ENCODE measurements at regions not wholly inside any gene's neighbourhood (a gene's known extent, or its start where the extent isn't known, plus 50 kb on each side); places are given as distances from the start of the nearest gene placed in this dataset.

DNA sequence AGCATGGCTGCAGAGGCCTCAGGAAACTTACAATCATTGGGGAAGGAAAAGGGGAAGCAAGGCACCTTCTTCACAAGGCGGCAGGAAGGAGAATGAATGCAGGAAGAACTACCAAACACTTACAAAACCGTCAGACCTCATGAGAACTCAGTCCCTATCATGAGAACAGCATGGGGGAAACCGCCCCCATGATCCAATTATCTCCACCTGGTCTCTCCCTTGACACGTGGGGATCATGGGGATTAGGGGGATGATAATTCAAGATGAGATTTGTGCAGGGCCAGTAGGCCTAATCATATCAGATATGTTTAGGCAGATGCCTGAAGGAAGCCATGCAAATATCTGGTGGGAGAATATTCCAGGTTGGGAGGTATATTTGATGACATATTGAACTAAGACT, 1176.4 kb upstream of the CDH18 start:
- ATAC-seq (ENCODE audit: insufficient number of reproducible peaks, low FRiP score, low read depth), result no peak
- no peak overlapping the region for H3K4me3 ChIP-seq
- H3K36me3 ChIP-seq, result no peaks in the 10 kb centered on the region
- no peak for TF ChIP-seq CTCF (IDR thresholded peaks at IDR 0.05)
- no peaks in the 10 kb centered on the region for H3K27me3 ChIP-seq (replicated peaks; ENCODE audit: insufficient read depth)
- no peak for DNase-seq (ENCODE audit: low spot score)
- H3K27ac ChIP-seq, result no peak overlapping the region
- H3K4me1 ChIP-seq (ENCODE audit: control insufficient read depth in 1 of 2, low read depth in 2 of 2), result no peaks in the 10 kb centered on the region
- no peaks in the 10 kb centered on the region for H3K9me3 ChIP-seq

DNA sequence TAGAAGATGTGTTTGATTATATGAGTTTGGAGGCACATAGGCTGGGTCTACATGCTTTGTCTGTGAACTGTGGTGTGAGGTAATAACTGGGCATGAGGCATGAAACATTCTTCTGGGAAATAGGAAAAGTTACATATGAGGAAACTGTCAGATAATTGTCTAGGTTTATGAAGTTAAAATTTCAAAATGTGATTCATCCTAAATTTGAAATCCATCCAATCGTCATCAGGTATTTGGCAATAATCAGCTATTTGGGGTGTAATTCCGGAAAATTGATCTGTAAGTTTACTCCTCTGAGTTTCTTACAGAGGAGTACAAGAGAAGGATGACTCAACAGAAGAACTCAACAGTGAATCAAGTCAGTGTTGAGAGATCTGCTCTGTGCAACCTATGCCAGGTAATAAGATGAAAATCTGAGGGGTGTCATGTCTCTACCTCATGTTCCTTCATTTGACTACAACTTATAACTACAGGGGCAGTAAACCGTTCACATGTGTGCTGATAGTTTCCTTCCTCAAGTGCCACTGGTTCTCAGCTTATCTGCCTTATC, 1171.6 kb upstream of the CDH18 start:
- no peaks in the 10 kb centered on the region for H3K36me3 ChIP-seq
- no peak for TF ChIP-seq CTCF (IDR thresholded peaks at IDR 0.05)
- no peaks in the 10 kb centered on the region for H3K27me3 ChIP-seq (replicated peaks; ENCODE audit: insufficient read depth)
- DNase-seq (ENCODE audit: low spot score) (no peak), ATAC-seq (ENCODE audit: insufficient number of reproducible peaks, low FRiP score, low read depth) (no peak)
- H3K27ac ChIP-seq, result no peak overlapping the region
- no peak overlapping the region for H3K4me3 ChIP-seq
- no peaks in the 10 kb centered on the region for H3K4me1 ChIP-seq (ENCODE audit: control insufficient read depth in 1 of 2, low read depth in 2 of 2)
- H3K9me3 ChIP-seq, result no peaks in the 10 kb centered on the region

GRCh38 chr5:21154526-21154925, 1166.5 kb upstream of the CDH18 start:
- Histone ChIP-seq H3K27me3 (replicated peaks; ENCODE audit: insufficient read depth) (no peaks in the 10 kb centered on the region), H3K4me3 (no peak overlapping the region), H3K36me3 (no peaks in the 10 kb centered on the region), H3K9me3 (no peaks in the 10 kb centered on the region), H3K27ac (no peak overlapping the region), H3K4me1 (ENCODE audit: control insufficient read depth in 1 of 2, low read depth in 2 of 2) (no peaks in the 10 kb centered on the region)
- DNase-seq (ENCODE audit: low spot score), result no peak
- no peak for TF ChIP-seq CTCF (IDR thresholded peaks at IDR 0.05)
- no peak for ATAC-seq (ENCODE audit: insufficient number of reproducible peaks, low FRiP score, low read depth)

GRCh38 chr5:21152611-21153010, 1164.6 kb upstream of the CDH18 start:
- DNase-seq (ENCODE audit: low spot score) (no peak), ATAC-seq (ENCODE audit: insufficient number of reproducible peaks, low FRiP score, low read depth) (no peak)
- H3K27ac ChIP-seq, result no peak overlapping the region
- H3K36me3 ChIP-seq, result no peaks in the 10 kb centered on the region
- TF ChIP-seq CTCF (IDR thresholded peaks at IDR 0.05), result no peak
- H3K4me3 ChIP-seq, result no peak overlapping the region
- H3K9me3 ChIP-seq, result no peaks in the 10 kb centered on the region
- no peaks in the 10 kb centered on the region for H3K4me1 ChIP-seq (ENCODE audit: control insufficient read depth in 1 of 2, low read depth in 2 of 2)
- no peaks in the 10 kb centered on the region for H3K27me3 ChIP-seq (replicated peaks; ENCODE audit: insufficient read depth)

- Histone ChIP-seq H3K36me3 (no peaks in the 10 kb centered on the region), H3K27ac (no peak overlapping the region), H3K4me3 (no peak overlapping the region), H3K27me3 (replicated peaks; ENCODE audit: insufficient read depth) (no peaks in the 10 kb centered on the region), H3K9me3 (no peaks in the 10 kb centered on the region), H3K4me1 (ENCODE audit: control insufficient read depth in 1 of 2, low read depth in 2 of 2) (no peaks in the 10 kb centered on the region)
- no peak for ATAC-seq (ENCODE audit: insufficient number of reproducible peaks, low FRiP score, low read depth)
- DNase-seq (ENCODE audit: low spot score), result no peak
- no peak for TF ChIP-seq CTCF (IDR thresholded peaks at IDR 0.05)
Measured at GRCh38 chr5:21145376-21145775, 1157.4 kb upstream of the CDH18 start.
